NCI-H187 treated with DMSO at 0.1 percent for 48 hours (cell line): ENCODE measurements at regions not wholly inside any gene's neighbourhood (a gene's known extent, or its start where the extent isn't known, plus 50 kb on each side); places are given as distances from the start of the nearest gene placed in this dataset.

ENCODE experiments used
- DNase-seq: peaks from one replicate; lab custom pipeline; 2025; lab: John Stamatoyannopoulos, UW

GRCh38 chr6:156513504-156513903 is 263.7 kb upstream of the ARID1B start:
- no peak for DNase-seq

GRCh38 chr6:156511570-156511969 is 265.6 kb upstream of the ARID1B start:
- DNase-seq = no peak

- no peak for DNase-seq
Measured at GRCh38 chr6:156511051-156511450, 266.1 kb upstream of the ARID1B start.

GRCh38 chr6:156510242-156510641 is 266.9 kb upstream of the ARID1B start:
- DNase-seq = no peak

- DNase-seq = no peak
Measured at GRCh38 chr6:156509496-156509895, 267.7 kb upstream of the ARID1B start.

GRCh38 chr6:156508923-156509322 is 268.3 kb upstream of the ARID1B start:
- DNase-seq = no peak

GRCh38 chr6:156508126-156508525 is 269.1 kb upstream of the ARID1B start:
- no peak for DNase-seq

GRCh38 chr6:156507656-156508055 is 269.5 kb upstream of the ARID1B start:
- DNase-seq = no peak

GRCh38 chr6:156507106-156507505 is 270.1 kb upstream of the ARID1B start:
- no peak for DNase-seq

- no peak for DNase-seq
Measured at GRCh38 chr6:156502969-156503504, 274.1 kb upstream of the ARID1B start.

GRCh38 chr6:156497618-156498017 is 279.6 kb upstream of the ARID1B start:
- no peak for DNase-seq

GRCh38 chr6:156487877-156488276 is 289.3 kb upstream of the ARID1B start:
- DNase-seq = no peak

GRCh38 chr6:156485150-156485549 is 292.0 kb upstream of the ARID1B start:
- DNase-seq = no peak

GRCh38 chr6:156474507-156475120 is 302.6 kb upstream of the ARID1B start:
- DNase-seq = no peak

GRCh38 chr6:156471000-156471399 is 306.2 kb upstream of the ARID1B start:
- no peak for DNase-seq

GRCh38 chr6:156464100-156464878 is 312.9 kb upstream of the ARID1B start:
- DNase-seq = no peak

GRCh38 chr6:156461647-156462046 is 315.5 kb upstream of the ARID1B start:
- no peak for DNase-seq

- no peak for DNase-seq
Measured at GRCh38 chr6:156457601-156458000, 319.6 kb upstream of the ARID1B start.

- DNase-seq = no peak
Measured at GRCh38 chr6:156455847-156456246, 321.3 kb upstream of the ARID1B start.

GRCh38 chr6:156454867-156455266 is 322.3 kb upstream of the ARID1B start:
- DNase-seq = no peak

- DNase-seq = no peak
Measured at GRCh38 chr6:156451726-156452125, 325.5 kb upstream of the ARID1B start.

GRCh38 chr6:156451088-156451487 is 326.1 kb upstream of the ARID1B start:
- DNase-seq = no peak

- DNase-seq = no peak
Measured at GRCh38 chr6:156450421-156450820, 326.8 kb upstream of the ARID1B start.
